Glutamatergic neuron (in vitro differentiated cells): ENCODE measurements at regions not wholly inside any gene's neighbourhood (a gene's known extent, or its start where the extent isn't known, plus 50 kb on each side); places are given as distances from the start of the nearest gene placed in this dataset.

ENCODE experiments used
- DNase-seq: peaks from one replicate; pipeline ENCODE4 v3.0.0; 2022
- H3K27ac Mint-ChIP-seq: one replicate; pipeline ENCODE4 v1.8.0; 2020; ENCODE audit warnings: mild to moderate bottlenecking, mixed read lengths, inconsistent platforms; ENCODE audit not compliant: unreplicated experiment
- H3K27me3 Mint-ChIP-seq: one replicate; pipeline ENCODE4 v1.8.0; 2020; ENCODE audit warnings: mild to moderate bottlenecking, moderate library complexity, mixed read lengths, inconsistent platforms; ENCODE audit not compliant: unreplicated experiment
- H3K36me3 Mint-ChIP-seq: one replicate; pipeline ENCODE4 v1.8.0; 2020; ENCODE audit warnings: mild to moderate bottlenecking, mixed read lengths, inconsistent platforms; ENCODE audit not compliant: unreplicated experiment
- H3K4me1 Mint-ChIP-seq: one replicate; pipeline ENCODE4 v1.8.0; 2020; ENCODE audit warnings: mild to moderate bottlenecking, low read depth, mixed read lengths, inconsistent platforms; ENCODE audit not compliant: unreplicated experiment
- H3K4me3 Mint-ChIP-seq: one replicate; pipeline ENCODE4 v1.8.0; 2020; ENCODE audit warnings: mild to moderate bottlenecking, mixed read lengths, inconsistent platforms; ENCODE audit not compliant: unreplicated experiment
- H3K9me3 Mint-ChIP-seq: one replicate; pipeline ENCODE4 v1.8.0; 2020; ENCODE audit warnings: mild to moderate bottlenecking, moderate library complexity, mixed read lengths, inconsistent platforms; ENCODE audit not compliant: unreplicated experiment
- TF ChIP-seq, protein P1 (sequence below): fragments of 200-600 bp; sonication (generic); IDR thresholded peaks from one replicate; pipeline ENCODE4 v1.5.0; 2021; ENCODE audit not compliant: partially characterized antibody, unreplicated experiment

DNA sequence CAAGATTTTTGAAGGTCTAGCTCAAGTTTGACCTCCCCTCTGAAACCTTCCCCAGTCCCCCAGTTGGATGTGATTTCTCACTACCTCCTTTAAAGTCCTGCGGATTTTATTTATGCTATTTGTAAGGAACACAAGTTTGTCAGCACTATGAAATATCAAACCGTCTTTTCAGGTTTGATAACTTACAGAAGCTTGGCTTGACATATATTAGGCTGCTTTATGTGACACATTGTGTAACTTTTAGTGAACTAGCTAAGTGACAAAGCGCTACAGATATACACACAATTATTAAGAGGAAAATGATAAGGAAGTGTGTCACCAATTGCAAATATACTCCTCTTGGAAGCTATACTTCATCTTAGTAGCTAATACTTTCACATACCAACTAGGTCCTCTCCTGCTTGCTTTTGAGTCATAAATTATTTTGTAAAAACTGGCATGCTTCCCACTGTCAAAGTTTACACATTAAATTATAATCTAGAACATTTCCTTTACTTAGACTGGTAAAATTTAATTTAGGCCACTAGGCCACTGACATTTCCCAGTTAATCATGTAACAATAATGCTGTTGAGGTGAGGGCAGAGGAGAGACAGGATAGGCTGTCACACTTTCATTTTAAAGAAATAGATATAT is 149.5 kb downstream of the TMTC3 start:
- no peaks in the 10 kb centered on the region for H3K4me1 Mint-ChIP-seq
- no peaks in the 10 kb centered on the region for H3K27me3 Mint-ChIP-seq
- H3K4me3 Mint-ChIP-seq: no peak overlapping the region
- H3K36me3 Mint-ChIP-seq: no peaks in the 10 kb centered on the region
- no peak for DNase-seq
- H3K27ac Mint-ChIP-seq: no peak overlapping the region
- TF ChIP-seq, protein P1, sequence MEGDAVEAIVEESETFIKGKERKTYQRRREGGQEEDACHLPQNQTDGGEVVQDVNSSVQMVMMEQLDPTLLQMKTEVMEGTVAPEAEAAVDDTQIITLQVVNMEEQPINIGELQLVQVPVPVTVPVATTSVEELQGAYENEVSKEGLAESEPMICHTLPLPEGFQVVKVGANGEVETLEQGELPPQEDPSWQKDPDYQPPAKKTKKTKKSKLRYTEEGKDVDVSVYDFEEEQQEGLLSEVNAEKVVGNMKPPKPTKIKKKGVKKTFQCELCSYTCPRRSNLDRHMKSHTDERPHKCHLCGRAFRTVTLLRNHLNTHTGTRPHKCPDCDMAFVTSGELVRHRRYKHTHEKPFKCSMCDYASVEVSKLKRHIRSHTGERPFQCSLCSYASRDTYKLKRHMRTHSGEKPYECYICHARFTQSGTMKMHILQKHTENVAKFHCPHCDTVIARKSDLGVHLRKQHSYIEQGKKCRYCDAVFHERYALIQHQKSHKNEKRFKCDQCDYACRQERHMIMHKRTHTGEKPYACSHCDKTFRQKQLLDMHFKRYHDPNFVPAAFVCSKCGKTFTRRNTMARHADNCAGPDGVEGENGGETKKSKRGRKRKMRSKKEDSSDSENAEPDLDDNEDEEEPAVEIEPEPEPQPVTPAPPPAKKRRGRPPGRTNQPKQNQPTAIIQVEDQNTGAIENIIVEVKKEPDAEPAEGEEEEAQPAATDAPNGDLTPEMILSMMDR: no peak
- no peaks in the 10 kb centered on the region for H3K9me3 Mint-ChIP-seq

DNA sequence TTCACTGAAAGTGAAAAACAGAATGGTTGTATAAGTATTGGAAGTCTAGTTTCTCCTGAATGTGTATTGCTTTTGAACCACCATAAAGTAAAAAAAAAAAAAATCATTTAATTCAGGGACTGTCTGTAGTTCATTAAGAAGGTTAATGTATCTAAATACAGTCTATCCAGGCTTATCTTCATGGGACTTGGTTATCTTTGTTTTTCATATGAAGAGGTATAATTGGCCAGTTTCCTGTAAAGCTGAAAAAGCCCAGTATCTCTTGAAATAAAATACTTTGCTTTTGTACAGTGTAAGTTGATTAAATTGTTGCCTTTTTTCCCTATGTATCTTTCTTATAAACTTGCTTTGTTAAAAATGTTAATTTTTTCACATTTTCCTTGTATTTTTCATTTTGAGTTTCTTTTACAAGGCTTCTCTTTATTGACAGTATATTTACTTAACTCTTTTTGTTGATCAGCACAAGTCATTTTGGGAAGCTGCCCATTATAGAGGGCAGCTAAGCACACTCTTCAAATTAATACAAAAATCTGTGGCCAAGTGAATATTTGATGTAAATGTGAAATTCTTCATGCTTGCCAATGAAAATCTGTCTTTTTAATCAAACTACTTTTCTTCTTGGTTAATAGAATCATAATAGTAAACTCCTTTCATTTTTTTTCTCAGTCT is 156.0 kb downstream of the TMTC3 start:
- Mint-ChIP-seq H3K4me1 (no peaks in the 10 kb centered on the region), H3K27me3 (no peaks in the 10 kb centered on the region), H3K36me3 (no peaks in the 10 kb centered on the region), H3K9me3 (no peaks in the 10 kb centered on the region), H3K27ac (no peak overlapping the region), H3K4me3 (no peak overlapping the region)
- no peak for DNase-seq
- TF ChIP-seq, protein P1: no peak

DNA sequence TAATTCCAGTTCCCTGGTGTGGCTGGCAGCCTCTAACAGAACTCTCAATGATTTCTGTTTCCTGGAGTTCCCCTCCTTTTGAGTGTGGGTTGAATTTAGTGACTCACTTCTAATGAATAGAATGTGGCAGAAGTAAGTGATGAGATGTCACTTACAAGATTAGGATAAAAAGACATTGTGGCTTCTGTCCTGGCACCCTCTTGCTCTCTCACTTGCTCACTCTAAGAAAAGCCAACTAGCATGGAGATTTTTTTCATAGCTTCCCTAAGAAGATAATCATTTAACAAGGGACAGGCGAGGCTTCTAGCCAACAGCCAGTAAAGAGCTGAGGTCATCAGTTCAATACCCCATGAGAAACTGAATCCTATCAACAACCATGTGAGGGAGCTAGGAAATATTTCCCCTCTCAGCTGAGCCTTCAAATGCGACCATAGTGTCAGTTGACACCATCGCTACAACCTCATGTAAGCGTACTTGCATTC is 156.7 kb downstream of the TMTC3 start:
- no peak overlapping the region for H3K4me3 Mint-ChIP-seq
- H3K4me1 Mint-ChIP-seq: no peaks in the 10 kb centered on the region
- no peak for DNase-seq
- TF ChIP-seq, protein P1: no peak
- H3K27ac Mint-ChIP-seq: no peak overlapping the region
- no peaks in the 10 kb centered on the region for H3K9me3 Mint-ChIP-seq
- H3K36me3 Mint-ChIP-seq: no peaks in the 10 kb centered on the region
- H3K27me3 Mint-ChIP-seq: no peaks in the 10 kb centered on the region

DNA sequence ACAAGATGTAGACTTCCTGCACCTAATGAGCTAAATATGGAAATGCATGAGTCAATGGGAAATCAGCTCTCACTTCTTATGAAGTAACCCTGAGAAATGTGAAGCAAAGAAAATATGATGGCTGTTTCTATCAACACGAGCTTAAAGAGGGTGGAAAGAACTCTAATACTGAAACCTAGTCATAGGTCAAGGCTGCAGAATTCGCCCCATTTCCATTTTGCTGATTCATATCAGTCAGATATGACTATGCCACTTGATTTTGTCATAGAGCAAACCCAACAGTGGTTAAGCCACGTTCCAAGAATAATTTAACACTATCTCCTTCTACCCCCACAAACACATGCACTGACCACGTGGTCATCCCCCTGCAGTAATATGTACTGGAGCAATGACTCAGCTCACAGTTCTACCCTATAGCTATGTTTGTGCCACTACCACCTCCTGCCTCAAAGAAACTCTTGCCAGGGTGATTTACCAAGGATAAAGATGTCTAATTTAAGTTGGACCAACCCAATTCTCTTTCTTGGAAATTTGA is 157.5 kb downstream of the TMTC3 start:
- Mint-ChIP-seq H3K4me1 (no peaks in the 10 kb centered on the region), H3K36me3 (no peaks in the 10 kb centered on the region), H3K27me3 (no peaks in the 10 kb centered on the region), H3K9me3 (no peaks in the 10 kb centered on the region), H3K27ac (no peak overlapping the region), H3K4me3 (no peak overlapping the region)
- TF ChIP-seq, protein P1: no peak
- DNase-seq: no peak

DNA sequence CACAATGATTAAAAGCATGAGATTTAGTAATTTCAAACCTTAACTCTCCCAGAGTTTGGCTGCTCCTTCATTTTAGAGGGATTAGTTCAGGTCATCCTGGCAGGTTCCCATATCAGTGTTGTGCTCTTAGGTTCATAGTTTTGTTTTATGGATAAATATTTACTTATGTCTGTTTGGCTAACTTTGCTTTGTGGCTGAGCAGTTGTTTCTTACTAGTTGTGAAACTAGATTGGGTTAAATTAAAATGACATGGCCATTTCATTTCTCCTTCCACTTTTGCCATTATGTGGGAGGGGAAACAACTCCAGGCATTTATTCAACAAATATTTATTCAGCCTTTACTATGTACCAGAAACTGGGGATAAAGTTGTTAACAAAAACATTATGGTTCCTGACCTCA is 158.8 kb downstream of the TMTC3 start:
- H3K36me3 Mint-ChIP-seq: no peaks in the 10 kb centered on the region
- no peak for DNase-seq
- TF ChIP-seq, protein P1: no peak
- H3K27me3 Mint-ChIP-seq: no peaks in the 10 kb centered on the region
- no peaks in the 10 kb centered on the region for H3K9me3 Mint-ChIP-seq
- no peaks in the 10 kb centered on the region for H3K4me1 Mint-ChIP-seq
- H3K27ac Mint-ChIP-seq: no peak overlapping the region
- H3K4me3 Mint-ChIP-seq: no peak overlapping the region
